A549 (cell line): ENCODE measurements at regions not wholly inside any gene's neighbourhood (a gene's known extent, or its start where the extent isn't known, plus 50 kb on each side); places are given as distances from the start of the nearest gene placed in this dataset.

Source experiments
- ATAC-seq, 2 experiments: fragments of 200-7000 bp in 1 of 2; fragments of >200 bp in 1 of 2; cut with Nextera tagmentation in 1 of 2; cut with Tn5 transposase in 1 of 2; 3 replicates each; pipeline versions ENCODE4 v1.8.0 to v1.9.1; 2018 to 2020; ENCODE audit warnings: mild to moderate bottlenecking in 1 of 2, moderate library complexity in 1 of 2
- CTCF ChIA-PET: fragments of 300-600 bp; sonication (Branson Sonifier 250); formaldehyde crosslinking; extraction: SDS; loops from one replicate; lab custom pipeline; 2021; ENCODE audit warnings: antibody characterized with exemption, inconsistent platforms; lab: Yijun Ruan, JAX
- POLR2A ChIA-PET: fragments of 350-600 bp; formaldehyde crosslinking; extraction: SDS; loops from one replicate; lab custom pipeline; 2021; ENCODE audit warnings: antibody characterized with exemption, inconsistent platforms; lab: Yijun Ruan, JAX
- DNase-seq, 2 experiments: peaks; one replicate each; pipeline versions ENCODE4 v3.0.0 to v3.0.0-alpha.2; 2011 to 2016; ENCODE audit warnings: low read depth in 1 of 2, low spot score in 1 of 2
- FAIRE-seq: peaks from 2 replicates; lab custom pipeline; 2011; peaks lifted over from hg19 to GRCh38; lab: Jason Lieb, UNC
- H3K27ac ChIP-seq, 2 experiments: fragments of >200 bp; sonication (Bioruptor Twin); formaldehyde crosslinking; 3 replicates each; pipeline ENCODE4 v1.5.1; 2016 to 2017
- H3K4me1 ChIP-seq: fragments of >200 bp; sonication (Bioruptor Twin); formaldehyde crosslinking; 3 replicates; pipeline ENCODE4 v1.6.1; 2016
- H3K4me2 ChIP-seq: fragments of >200 bp; sonication (Bioruptor Twin); formaldehyde crosslinking; 3 replicates; pipeline ENCODE4 v1.6.1; 2016
- H3K4me3 ChIP-seq: fragments of >200 bp; sonication (Bioruptor Twin); formaldehyde crosslinking; 3 replicates; pipeline ENCODE4 v1.5.1; 2016
- H3K9me3 ChIP-seq: fragments of >200 bp; sonication (Bioruptor Twin); formaldehyde crosslinking; 3 replicates; pipeline ENCODE4 v1.6.1; 2016
- BHLHE40 ChIP-seq: IDR thresholded peaks from 2 replicates; pipeline ENCODE4 v1.6.1; 2012; ENCODE audit warnings: low read depth, low read length, inconsistent platforms
- CHD4 ChIP-seq: fragments of 200-600 bp; sonication (generic); IDR thresholded peaks from 2 replicates; pipeline ENCODE4 v1.6.1; 2016; ENCODE audit warnings: antibody characterized with exemption, mild to moderate bottlenecking, borderline replicate concordance
- FOXS1 ChIP-seq: fragments of 250-450 bp; sonication (Bioruptor Pico); IDR thresholded peaks from 2 replicates; pipeline ENCODE4 v1.5.0; 2020; ENCODE audit warnings: mild to moderate bottlenecking, moderate library complexity
- HES2 ChIP-seq: fragments of >200 bp; sonication (Bioruptor Twin); formaldehyde crosslinking; IDR thresholded peaks from 2 replicates; pipeline ENCODE4 v1.6.1; 2016
- JUN ChIP-seq, 2 experiments: fragments of >200 bp; sonication (Bioruptor Twin); formaldehyde crosslinking; IDR thresholded peaks; 2 replicates in 1 of 2; 3 replicates in 1 of 2; pipeline ENCODE4 v1.6.1; 2016 to 2017
- KDM1A ChIP-seq: fragments of 200-600 bp; sonication (generic); IDR thresholded peaks from 2 replicates; pipeline ENCODE4 v1.6.1; 2016; ENCODE audit warnings: low read depth, mild to moderate bottlenecking
- MAZ ChIP-seq: fragments of 150-350 bp; IDR thresholded peaks from 2 replicates; pipeline ENCODE4 v1.6.1; 2014; ENCODE audit warnings: antibody characterized with exemption, low read depth, low read length, borderline replicate concordance
- MYC ChIP-seq: IDR thresholded peaks from 2 replicates; pipeline ENCODE4 v1.6.1; 2012; ENCODE audit warnings: mild to moderate bottlenecking, inconsistent platforms, low read length, improper control_type of control experiment, borderline replicate concordance
- NFE2L2 ChIP-seq: fragments of 150-350 bp; conservative IDR thresholded peaks from 2 replicates; pipeline ENCODE4 v1.6.1; 2014; ENCODE audit warnings: low read length
- NR3C1 ChIP-seq: fragments of >200 bp; sonication (Bioruptor Twin); formaldehyde crosslinking; IDR thresholded peaks from 3 replicates; pipeline ENCODE4 v1.6.1; 2017
- POLR2A ChIP-seq: IDR thresholded peaks from 2 replicates; pipeline ENCODE4 v1.6.1; 2012; ENCODE audit warnings: mild to moderate bottlenecking, low read length
- RAD21 ChIP-seq, 2 experiments: fragments of >200 bp in 1 of 2; sonication (Bioruptor Twin) in 1 of 2; formaldehyde crosslinking in 1 of 2; IDR thresholded peaks in 1 of 2; conservative IDR thresholded peaks in 1 of 2; 2 replicates in 1 of 2; 3 replicates in 1 of 2; pipeline ENCODE4 v1.6.1; 2012 to 2018; ENCODE audit warnings: inconsistent platforms in 1 of 2
- RCOR1 ChIP-seq: fragments of 150-350 bp; IDR thresholded peaks from 2 replicates; pipeline ENCODE4 v1.6.1; 2014; ENCODE audit warnings: antibody characterized with exemption, low read length, low read depth
- RNF2 ChIP-seq: fragments of 200-600 bp; sonication (generic); IDR thresholded peaks from 2 replicates; pipeline ENCODE4 v1.6.1; 2016; ENCODE audit warnings: low read depth, mild to moderate bottlenecking, antibody characterized with exemption, moderate library complexity, borderline replicate concordance
- SMC3 ChIP-seq: fragments of >200 bp; sonication (Bioruptor Twin); formaldehyde crosslinking; IDR thresholded peaks from 3 replicates; pipeline ENCODE4 v1.6.1; 2018; ENCODE audit warnings: inconsistent platforms
- SREBF2 ChIP-seq: fragments of 450-650 bp; IDR thresholded peaks from 2 replicates; pipeline ENCODE4 v1.6.1; 2014; ENCODE audit warnings: mild to moderate bottlenecking, moderate library complexity
- TFCP2L1 ChIP-seq: fragments of 250-450 bp; sonication (Bioruptor Pico); IDR thresholded peaks from 2 replicates; pipeline ENCODE4 v1.5.0; 2021; ENCODE audit warnings: mild to moderate bottlenecking
- TP53 ChIP-seq: fragments of 250-450 bp; sonication (Bioruptor Pico); IDR thresholded peaks from 2 replicates; pipeline ENCODE4 v1.5.0; 2021; ENCODE audit warnings: mild to moderate bottlenecking, moderate library complexity
- USF2 ChIP-seq: fragments of 450-650 bp; IDR thresholded peaks from 2 replicates; pipeline ENCODE4 v1.6.1; 2014; ENCODE audit warnings: antibody characterized with exemption
- ZSCAN20 ChIP-seq: fragments of 250-450 bp; sonication (Bioruptor Pico); IDR thresholded peaks from 2 replicates; pipeline ENCODE4 v1.8.0; 2022; ENCODE audit warnings: mild to moderate bottlenecking, moderate library complexity
- WGBS: methylation state at CpG from one replicate; pipeline ENCODE4 v1.1.6; 2017; ENCODE audit errors: missing lambda C conversion rate; 5-methylcytosine and 5-hydroxymethylcytosine counted together
- TF ChIP-seq, protein P1 (sequence below): fragments of 250-450 bp; sonication (Bioruptor Pico); IDR thresholded peaks from 2 replicates; pipeline ENCODE4 v1.5.0; 2020; ENCODE audit warnings: low read depth, mild to moderate bottlenecking, moderate library complexity
- TF ChIP-seq, protein P2 (sequence below): fragments of 250-450 bp; sonication (Bioruptor Pico); IDR thresholded peaks from 2 replicates; pipeline ENCODE4 v1.5.0; 2021; ENCODE audit warnings: mild to moderate bottlenecking, moderate library complexity, borderline replicate concordance

DNA sequence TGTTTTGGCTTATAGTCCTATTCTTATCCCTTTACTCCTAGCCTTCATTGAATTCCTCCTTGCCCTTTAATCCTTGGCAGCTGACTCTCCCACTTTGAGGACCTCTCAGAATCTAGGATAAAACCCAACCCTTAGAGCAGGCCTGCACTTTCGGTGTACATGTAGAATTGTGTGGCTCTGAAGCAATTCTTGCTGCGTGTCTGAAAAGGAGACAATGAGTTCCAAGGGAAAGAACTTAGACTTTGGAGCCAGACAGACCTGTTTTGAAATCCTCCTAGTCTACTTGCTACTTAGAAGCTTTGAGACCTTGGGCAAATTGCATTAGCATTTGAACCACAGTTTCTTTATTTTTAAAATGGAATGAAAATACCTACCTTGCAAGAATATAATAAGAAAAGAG is 175.2 kb downstream of the BEND2 start:
- ChIA-PET CTCF (no interaction called here), POLR2A (no interaction called here)
- H3K4me3 ChIP-seq = no peak overlapping the region
- no peaks in the 10 kb centered on the region for H3K9me3 ChIP-seq
- no peak for DNase-seq
- H3K4me2 ChIP-seq = no peak overlapping the region
- ATAC-seq = no peak
- TF ChIP-seq MAZ (no peak), NFE2L2 (no peak), KDM1A (no peak), CHD4 (no peak), MYC (no peak), SMC3 (no peak), TFCP2L1 (CRISPR knock-in tag) (no peak), BHLHE40 (no peak), ZSCAN20 (CRISPR knock-in tag) (no peak), POLR2A (no peak)
- TF ChIP-seq, protein P1, sequence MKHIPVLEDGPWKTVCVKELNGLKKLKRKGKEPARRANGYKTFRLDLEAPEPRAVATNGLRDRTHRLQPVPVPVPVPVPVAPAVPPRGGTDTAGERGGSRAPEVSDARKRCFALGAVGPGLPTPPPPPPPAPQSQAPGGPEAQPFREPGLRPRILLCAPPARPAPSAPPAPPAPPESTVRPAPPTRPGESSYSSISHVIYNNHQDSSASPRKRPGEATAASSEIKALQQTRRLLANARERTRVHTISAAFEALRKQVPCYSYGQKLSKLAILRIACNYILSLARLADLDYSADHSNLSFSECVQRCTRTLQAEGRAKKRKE (CRISPR knock-in tag) = no peak
- 0% methylated on average over 2 of the region's 2 CpGs for WGBS
- FAIRE-seq = no peak
- no peak overlapping the region for H3K27ac ChIP-seq
- H3K4me1 ChIP-seq = no peaks in the 10 kb centered on the region

DNA sequence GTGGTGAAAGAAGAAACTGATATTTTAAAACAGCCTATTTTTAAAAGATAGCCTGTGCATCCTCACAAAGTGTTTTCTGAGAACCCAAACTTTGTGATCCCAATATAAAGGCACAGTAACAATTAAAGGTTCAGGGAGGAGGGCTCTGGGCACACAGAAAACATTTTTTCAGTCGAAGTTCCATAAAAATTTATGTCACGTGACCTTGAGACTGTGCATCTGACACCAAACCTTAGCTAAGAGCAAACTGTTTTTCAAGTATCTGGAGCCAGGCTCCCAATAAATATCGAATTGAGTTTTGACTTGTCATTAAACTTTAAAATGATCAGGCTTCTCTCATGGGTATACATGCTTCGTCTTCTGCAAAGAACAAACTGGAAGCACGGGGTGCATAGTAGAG is 177.9 kb downstream of the BEND2 start:
- POLR2A ChIA-PET = no interaction called here
- no peaks in the 10 kb centered on the region for H3K4me1 ChIP-seq

DNA sequence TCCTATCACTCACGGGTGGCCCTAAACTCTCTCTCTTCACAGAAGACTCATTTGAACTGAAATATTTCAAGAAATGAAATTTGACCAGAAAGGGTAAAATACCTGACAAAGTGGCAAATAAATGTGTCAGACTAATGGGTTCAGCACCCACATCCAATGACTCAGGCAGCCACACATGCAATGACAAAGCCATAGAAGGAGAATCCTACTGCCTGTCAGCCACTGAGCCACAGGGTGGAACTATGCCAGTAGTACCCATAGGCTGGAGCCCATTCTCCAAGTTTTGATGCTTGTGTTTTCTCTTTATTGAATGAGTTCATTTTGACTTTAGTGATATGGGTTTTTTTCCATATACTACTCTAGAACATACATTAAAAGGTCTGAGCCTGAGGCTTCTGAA is 179.0 kb downstream of the BEND2 start:
- no peak for DNase-seq
- H3K4me1 ChIP-seq = no peaks in the 10 kb centered on the region
- TF ChIP-seq RNF2 (no peak), JUN (IDR thresholded peaks at IDR 0.05) (no peak), HES2 (no peak), FOXS1 (CRISPR knock-in tag) (no peak), TP53 (CRISPR knock-in tag) (no peak), NR3C1 (no peak), RCOR1 (no peak), MAZ (no peak), CHD4 (no peak), SREBF2 (no peak), RAD21 (conservative IDR thresholded peaks at IDR 0.05 in 1 of 2, IDR thresholded peaks at IDR 0.05 in 1 of 2) (no peak)
- TF ChIP-seq, protein P1 (CRISPR knock-in tag) = no peak
- H3K4me2 ChIP-seq = no peak overlapping the region
- H3K9me3 ChIP-seq = no peaks in the 10 kb centered on the region
- CTCF ChIA-PET = interaction anchor here (0.6 kb wide), 1 partner anchor 1454 kb away, joined by 3 read pairs; no protein-coding TSS in a partner anchor
- H3K4me3 ChIP-seq = no peak overlapping the region
- ATAC-seq = no peak
- POLR2A ChIA-PET = no interaction called here
- FAIRE-seq = no peak
- H3K27ac ChIP-seq = no peak overlapping the region
- WGBS = 43% methylated on average over 1 of the region's 1 CpG

More for the DNA sequence above, 177.9 kb downstream of the BEND2 start:
- no peak overlapping the region for H3K4me2 ChIP-seq
- ATAC-seq = no peak
- CTCF ChIA-PET = no interaction called here
- H3K27ac ChIP-seq = no peak overlapping the region
- no peak for DNase-seq
- no peak for FAIRE-seq
- no peaks in the 10 kb centered on the region for H3K9me3 ChIP-seq
- WGBS = 7% methylated on average over 5 of the region's 5 CpGs
- H3K4me3 ChIP-seq = no peak overlapping the region
- TF ChIP-seq, protein P2, sequence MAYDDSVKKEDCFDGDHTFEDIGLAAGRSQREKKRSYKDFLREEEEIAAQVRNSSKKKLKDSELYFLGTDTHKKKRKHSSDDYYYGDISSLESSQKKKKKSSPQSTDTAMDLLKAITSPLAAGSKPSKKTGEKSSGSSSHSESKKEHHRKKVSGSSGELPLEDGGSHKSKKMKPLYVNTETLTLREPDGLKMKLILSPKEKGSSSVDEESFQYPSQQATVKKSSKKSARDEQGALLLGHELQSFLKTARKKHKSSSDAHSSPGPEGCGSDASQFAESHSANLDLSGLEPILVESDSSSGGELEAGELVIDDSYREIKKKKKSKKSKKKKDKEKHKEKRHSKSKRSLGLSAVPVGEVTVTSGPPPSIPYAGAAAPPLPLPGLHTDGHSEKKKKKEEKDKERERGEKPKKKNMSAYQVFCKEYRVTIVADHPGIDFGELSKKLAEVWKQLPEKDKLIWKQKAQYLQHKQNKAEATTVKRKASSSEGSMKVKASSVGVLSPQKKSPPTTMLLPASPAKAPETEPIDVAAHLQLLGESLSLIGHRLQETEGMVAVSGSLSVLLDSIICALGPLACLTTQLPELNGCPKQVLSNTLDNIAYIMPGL (CRISPR knock-in tag) = no peak
- TF ChIP-seq USF2 = peak; percentile 48; the same call in 1 of the 2 replicates
- TF ChIP-seq, all 56 proteins: peak for 1
